ENCODE measurements at regions not wholly inside any gene's neighbourhood (a gene's known extent, or its start where the extent isn't known, plus 50 kb on each side); places are given as distances from the start of the nearest gene placed in this dataset.

DNA sequence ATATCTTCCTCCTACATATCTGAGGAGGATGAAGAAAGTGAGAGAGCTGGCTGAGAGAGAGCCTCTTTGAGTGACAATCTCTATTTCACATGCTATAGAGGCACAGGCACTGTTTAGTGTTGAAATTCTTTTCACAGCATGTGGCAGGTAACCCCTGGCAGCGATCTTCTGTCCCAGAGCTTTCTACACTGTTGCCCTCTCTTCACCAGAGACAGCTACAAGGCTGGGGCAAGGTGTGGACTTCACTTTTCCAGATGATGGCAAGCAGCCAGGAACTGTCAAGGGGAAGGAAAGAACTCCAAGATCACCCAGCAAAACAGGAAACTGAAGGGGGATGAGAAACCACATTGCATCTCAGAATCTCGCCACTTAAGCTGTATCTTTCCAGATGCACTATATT, 205.2 kb downstream of the CAAP1 start:
- DNase-seq (ENCODE audit: low read depth) = no peak
- TF ChIP-seq POLR2A (IDR thresholded peaks at IDR 0.05; ENCODE audit: extremely low read depth, insufficient read length) (no peak), CTCF (IDR thresholded peaks at IDR 0.05; ENCODE audit: low read depth, low read length) (no peak), MYC (IDR thresholded peaks at IDR 0.05; ENCODE audit: low read depth, low read length) (no peak)
- TF ChIP-seq, protein P1, sequence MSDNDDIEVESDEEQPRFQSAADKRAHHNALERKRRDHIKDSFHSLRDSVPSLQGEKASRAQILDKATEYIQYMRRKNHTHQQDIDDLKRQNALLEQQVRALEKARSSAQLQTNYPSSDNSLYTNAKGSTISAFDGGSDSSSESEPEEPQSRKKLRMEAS (IDR thresholded peaks at IDR 0.05; ENCODE audit: low read depth, low read length) = no peak
- no peak overlapping the region for H3K4me3 ChIP-seq (ENCODE audit: low read depth, low read length)

GRCh38 chr9:26685818-26686217, 206.8 kb downstream of the CAAP1 start:
- no peak overlapping the region for H3K4me3 ChIP-seq (ENCODE audit: low read depth, low read length)
- no peak for DNase-seq (ENCODE audit: low read depth)
- no peak for TF ChIP-seq CTCF (IDR thresholded peaks at IDR 0.05; ENCODE audit: low read depth, low read length)
- no peak for TF ChIP-seq POLR2A (IDR thresholded peaks at IDR 0.05; ENCODE audit: extremely low read depth, insufficient read length)
- no peak for TF ChIP-seq MYC (IDR thresholded peaks at IDR 0.05; ENCODE audit: low read depth, low read length)
- TF ChIP-seq, protein P1 (IDR thresholded peaks at IDR 0.05; ENCODE audit: low read depth, low read length) = no peak

GRCh38 chr9:26684029-26684428, 208.6 kb downstream of the CAAP1 start:
- TF ChIP-seq, protein P1 (IDR thresholded peaks at IDR 0.05; ENCODE audit: low read depth, low read length) = no peak
- TF ChIP-seq POLR2A (IDR thresholded peaks at IDR 0.05; ENCODE audit: extremely low read depth, insufficient read length) (no peak), MYC (IDR thresholded peaks at IDR 0.05; ENCODE audit: low read depth, low read length) (no peak), CTCF (IDR thresholded peaks at IDR 0.05; ENCODE audit: low read depth, low read length) (no peak)

GRCh38 chr9:26682796-26683496, 209.7 kb downstream of the CAAP1 start:
- H3K4me3 ChIP-seq (ENCODE audit: low read depth, low read length) = no peak overlapping the region
- DNase-seq (ENCODE audit: low read depth) = no peak
- TF ChIP-seq, protein P1 (IDR thresholded peaks at IDR 0.05; ENCODE audit: low read depth, low read length) = no peak
- no peak for TF ChIP-seq POLR2A (IDR thresholded peaks at IDR 0.05; ENCODE audit: extremely low read depth, insufficient read length)
- TF ChIP-seq MYC (IDR thresholded peaks at IDR 0.05; ENCODE audit: low read depth, low read length) = no peak
- TF ChIP-seq CTCF (IDR thresholded peaks at IDR 0.05; ENCODE audit: low read depth, low read length) = no peak

More at GRCh38 chr9:26684029-26684428, 208.6 kb downstream of the CAAP1 start:
- DNase-seq (ENCODE audit: low read depth) = no peak
- no peak overlapping the region for H3K4me3 ChIP-seq (ENCODE audit: low read depth, low read length)

DNA sequence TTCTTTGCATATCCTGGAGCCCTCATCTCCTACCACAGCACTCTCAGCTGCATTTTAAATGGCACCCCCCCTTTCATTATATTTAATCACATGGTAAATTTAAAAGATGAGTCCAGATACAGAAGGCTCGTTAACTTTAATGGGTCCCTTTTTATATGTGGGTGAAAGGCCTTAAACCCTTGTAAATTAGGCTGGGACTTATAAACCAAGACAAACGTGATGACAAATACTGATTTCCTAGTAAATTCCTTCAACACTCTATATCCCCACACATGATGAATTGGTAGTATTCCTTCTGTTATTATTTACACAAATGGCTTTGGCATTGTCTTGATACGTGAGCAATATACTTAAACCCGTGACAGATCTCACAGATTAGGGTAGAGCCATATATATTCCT, 210.6 kb downstream of the CAAP1 start:
- TF ChIP-seq, protein P1 (IDR thresholded peaks at IDR 0.05; ENCODE audit: low read depth, low read length) = no peak
- TF ChIP-seq MYC (IDR thresholded peaks at IDR 0.05; ENCODE audit: low read depth, low read length) (no peak), POLR2A (IDR thresholded peaks at IDR 0.05; ENCODE audit: extremely low read depth, insufficient read length) (no peak)
- no peak for DNase-seq (ENCODE audit: low read depth)

GRCh38 chr9:26677965-26678706, 214.5 kb downstream of the CAAP1 start:
- TF ChIP-seq MYC (IDR thresholded peaks at IDR 0.05; ENCODE audit: low read depth, low read length) = no peak
- TF ChIP-seq CTCF (IDR thresholded peaks at IDR 0.05; ENCODE audit: low read depth, low read length) = no peak
- TF ChIP-seq, protein P1 (IDR thresholded peaks at IDR 0.05; ENCODE audit: low read depth, low read length) = no peak
- no peak for TF ChIP-seq POLR2A (IDR thresholded peaks at IDR 0.05; ENCODE audit: extremely low read depth, insufficient read length)
- no peak overlapping the region for H3K4me3 ChIP-seq (ENCODE audit: low read depth, low read length)
- no peak for DNase-seq (ENCODE audit: low read depth)

More for the DNA sequence above, 210.6 kb downstream of the CAAP1 start:
- H3K4me3 ChIP-seq (ENCODE audit: low read depth, low read length) = no peak overlapping the region
